HepG2 (cell line): ENCODE measurements at regions not wholly inside any gene's neighbourhood (a gene's known extent, or its start where the extent isn't known, plus 50 kb on each side); places are given as distances from the start of the nearest gene placed in this dataset.

Experiments used
- CBX1 ChIP-seq: IDR thresholded peaks from one replicate; pipeline ENCODE4 v1.6.1; 2016; ENCODE audit warnings: antibody characterized with exemption, low read depth
- IKZF1 ChIP-seq: fragments of 450-650 bp; IDR thresholded peaks from 2 replicates; pipeline ENCODE4 v1.7.1; 2016
- RFX5 ChIP-seq: IDR thresholded peaks from 2 replicates; pipeline ENCODE4 v1.6.1; 2011; ENCODE audit warnings: low read depth, low read length, improper control_type of control experiment
- SP140L ChIP-seq: sonication (generic); formaldehyde crosslinking; IDR thresholded peaks from 2 replicates; pipeline ENCODE4 v1.4.0; 2020; ENCODE audit warnings: missing genetic modification reagents, borderline replicate concordance
- SRSF9 ChIP-seq: fragments of 200-400 bp; formaldehyde crosslinking; IDR thresholded peaks from 2 replicates; pipeline ENCODE4 v1.6.1; 2018; ENCODE audit warnings: borderline replicate concordance, mild to moderate bottlenecking, low read depth, low read length; ENCODE audit not compliant: insufficient read depth, poor library complexity, severe bottlenecking
- ZHX1 ChIP-seq: sonication (generic); formaldehyde crosslinking; IDR thresholded peaks from 2 replicates; pipeline ENCODE4 v1.8.1; 2022; ENCODE audit warnings: low read depth, mild to moderate bottlenecking, missing genetic modification reagents
- ZNF572 ChIP-seq: sonication (generic); formaldehyde crosslinking; IDR thresholded peaks from 2 replicates; pipeline ENCODE4 v1.5.1; 2020; ENCODE audit warnings: mild to moderate bottlenecking, missing genetic modification reagents

DNA sequence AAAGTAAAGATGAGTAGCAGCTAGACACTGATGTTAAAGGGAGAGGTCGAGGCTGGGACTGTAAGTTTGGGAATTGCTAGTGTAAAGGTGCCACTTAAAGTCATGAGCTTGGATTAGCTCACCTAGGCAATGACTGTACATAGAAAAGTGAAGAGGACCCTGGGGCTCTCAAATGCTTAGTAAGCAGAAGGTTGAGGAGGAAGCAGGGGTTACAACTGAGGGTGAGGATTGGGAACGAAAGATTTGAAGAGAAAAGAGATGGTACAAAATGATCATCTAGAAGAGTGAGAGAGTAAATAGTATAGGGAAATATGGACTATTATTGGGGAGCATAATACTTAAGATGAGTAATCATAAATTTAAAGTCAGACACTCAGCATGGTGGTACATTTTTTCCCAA, 63.1 kb upstream of the TNFSF4 start:
- TF ChIP-seq ZHX1 (no peak), CBX1 (no peak), IKZF1 (no peak), RFX5 (no peak), SRSF9 (no peak), ZNF572 (CRISPR knock-in tag) (no peak), SP140L (CRISPR knock-in tag) (no peak)
